Sigmoid colon (tissue), 6 donors: ENCODE measurements at regions not wholly inside any gene's neighbourhood (a gene's known extent, or its start where the extent isn't known, plus 50 kb on each side); places are given as distances from the start of the nearest gene placed in this dataset.

ENCODE experiments used
- DNase-seq: peaks from one replicate; pipeline ENCODE4 v3.0.0-alpha.2; 2019
- H3K27ac ChIP-seq, 4 donors: fragments of 200-600 bp; sonication (generic); one replicate each; pipeline ENCODE4 v1.5.1; 2016 to 2019; ENCODE audit warnings: mild to moderate bottlenecking in 1 of 4
- H3K27me3 ChIP-seq, 3 donors: fragments of 200-600 bp; sonication (generic); one replicate each; pipeline ENCODE4 v1.5.1; 2019; ENCODE audit warnings: mild to moderate bottlenecking in 1 of 3
- H3K36me3 ChIP-seq, 4 donors: fragments of 200-600 bp; sonication (generic); one replicate each; pipeline ENCODE4 v1.5.1; 2016 to 2019
- H3K4me1 ChIP-seq, 4 donors: fragments of 200-600 bp; sonication (generic); one replicate each; pipeline ENCODE4 v1.5.1; 2017 to 2019
- H3K4me3 ChIP-seq, 4 donors: fragments of 200-600 bp; sonication (generic); one replicate each; pipeline ENCODE4 v1.5.1; 2017 to 2019; ENCODE audit warnings: mild to moderate bottlenecking in 2 of 4, moderate library complexity in 1 of 4
- H3K9me3 ChIP-seq, 4 donors: fragments of 200-600 bp in 3 of 4; sonication (generic) in 3 of 4; one replicate each; pipeline versions ENCODE4 v1.5.1 to v1.6.1; 2013 to 2019
- CTCF ChIP-seq, 4 experiments: fragments of 450-650 bp in 3 of 4; fragments of 200-600 bp in 1 of 4; IDR thresholded peaks; one replicate each; pipeline ENCODE4 v1.5.1; 2016 to 2019; ENCODE audit warnings: antibody characterized with exemption in 4 of 4, mild to moderate bottlenecking in 3 of 4, moderate library complexity in 2 of 4
- EP300 ChIP-seq, 4 donors: sonication (generic); formaldehyde crosslinking; IDR thresholded peaks; one replicate each; pipeline ENCODE4 v1.6.1; 2017; ENCODE audit warnings: antibody characterized with exemption in 4 of 4
- POLR2A ChIP-seq, 2 donors: fragments of 450-650 bp; IDR thresholded peaks; one replicate each; pipeline ENCODE4 v1.6.1; 2016; ENCODE audit warnings: antibody characterized with exemption in 2 of 2, mild to moderate bottlenecking in 2 of 2, moderate library complexity in 2 of 2
- POLR2AphosphoS5 ChIP-seq, 4 donors: sonication (generic); formaldehyde crosslinking; IDR thresholded peaks; one replicate each; pipeline ENCODE4 v1.6.1; 2017; ENCODE audit warnings: antibody characterized with exemption in 4 of 4
- WGBS, 2 donors: extraction: QIAGEN DNeasy Blood & Tissue Kit; methylation state at CpG; one replicate each; pipeline ENCODE4 v1.1.7; 2013; 5-methylcytosine and 5-hydroxymethylcytosine counted together
- intact Hi-C: fragments of 100-400 bp; cut with DNase I; formaldehyde crosslinking; loops from one replicate; pipeline ENCODE4 v1.15.1; 2023
- donor health status: healthy with polysubstance abuse.
- donor health status: healthy.

GRCh38 chr16:52251495-52251894 lies 295.4 kb downstream of the TOX3 start:
- Histone ChIP-seq H3K27ac (no peak overlapping the region), H3K4me1 (no peaks in the 10 kb centered on the region), H3K4me3 (no peak overlapping the region), H3K27me3 (no peaks in the 10 kb centered on the region), H3K9me3 (peaks cover 0 to 5% (median 0%) of the 10 kb centered on the region in 4 donors), H3K36me3 (no peaks in the 10 kb centered on the region)
- intact Hi-C loops, result no loop called here
- 52 to 56% methylated on average over 4 of the region's 4 CpGs for WGBS, 2 donors
- DNase-seq, result no peak
- TF ChIP-seq EP300 (IDR thresholded peaks at IDR 0.05), result no peak
- TF ChIP-seq CTCF (IDR thresholded peaks at IDR 0.05), result no peak
- TF ChIP-seq POLR2AphosphoS5 (IDR thresholded peaks at IDR 0.05), result no peak
- TF ChIP-seq POLR2A (IDR thresholded peaks at IDR 0.05), result no peak

GRCh38 chr16:52247737-52248136 lies 299.2 kb downstream of the TOX3 start:
- Histone ChIP-seq H3K4me3 (no peak overlapping the region), H3K36me3 (no peaks in the 10 kb centered on the region), H3K27ac (no peak overlapping the region), H3K27me3 (no peaks in the 10 kb centered on the region), H3K4me1 (no peaks in the 10 kb centered on the region), H3K9me3 (peaks cover 0 to 5% (median 0%) of the 10 kb centered on the region in 4 donors)
- WGBS, 2 donors, result 91 to 94% methylated on average over 3 of the region's 3 CpGs
- DNase-seq, result no peak
- TF ChIP-seq POLR2A (IDR thresholded peaks at IDR 0.05), result no peak
- TF ChIP-seq CTCF (IDR thresholded peaks at IDR 0.05), result no peak
- no peak for TF ChIP-seq EP300 (IDR thresholded peaks at IDR 0.05)
- TF ChIP-seq POLR2AphosphoS5 (IDR thresholded peaks at IDR 0.05), result no peak
- intact Hi-C loops, result no loop called here

- Histone ChIP-seq H3K27me3 (no peaks in the 10 kb centered on the region), H3K9me3 (no peaks in the 10 kb centered on the region), H3K27ac (no peak overlapping the region), H3K36me3 (no peaks in the 10 kb centered on the region), H3K4me1 (no peaks in the 10 kb centered on the region), H3K4me3 (no peak overlapping the region)
- no peak for DNase-seq
- intact Hi-C loops, result no loop called here
- TF ChIP-seq EP300 (IDR thresholded peaks at IDR 0.05) (no peak), POLR2AphosphoS5 (IDR thresholded peaks at IDR 0.05) (no peak), POLR2A (IDR thresholded peaks at IDR 0.05) (no peak), CTCF (IDR thresholded peaks at IDR 0.05) (no peak)
- 93 to 96% methylated on average over 2 of the region's 2 CpGs for WGBS, 2 donors
Measured at GRCh38 chr16:52238710-52239109, 308.2 kb downstream of the TOX3 start.

GRCh38 chr16:52237823-52238222 lies 309.1 kb downstream of the TOX3 start:
- Histone ChIP-seq H3K4me3 (no peak overlapping the region), H3K27ac (no peak overlapping the region), H3K27me3 (no peaks in the 10 kb centered on the region), H3K36me3 (no peaks in the 10 kb centered on the region), H3K4me1 (no peaks in the 10 kb centered on the region), H3K9me3 (no peaks in the 10 kb centered on the region)
- intact Hi-C loops, result no loop called here
- DNase-seq, result no peak
- 90 to 96% methylated on average over 9 of the region's 9 CpGs for WGBS, 2 donors
- TF ChIP-seq CTCF (IDR thresholded peaks at IDR 0.05) (no peak), POLR2AphosphoS5 (IDR thresholded peaks at IDR 0.05) (no peak), POLR2A (IDR thresholded peaks at IDR 0.05) (no peak), EP300 (IDR thresholded peaks at IDR 0.05) (no peak)

GRCh38 chr16:52235186-52235585 lies 311.8 kb downstream of the TOX3 start:
- no peaks in the 10 kb centered on the region for H3K4me1 ChIP-seq
- no peak overlapping the region for H3K4me3 ChIP-seq
- DNase-seq, result no peak
- no peaks in the 10 kb centered on the region for H3K9me3 ChIP-seq
- no peak overlapping the region for H3K27ac ChIP-seq
- TF ChIP-seq CTCF (IDR thresholded peaks at IDR 0.05) (no peak), EP300 (IDR thresholded peaks at IDR 0.05) (no peak), POLR2A (IDR thresholded peaks at IDR 0.05) (no peak), POLR2AphosphoS5 (IDR thresholded peaks at IDR 0.05) (no peak)
- H3K36me3 ChIP-seq, result no peaks in the 10 kb centered on the region
- H3K27me3 ChIP-seq, result no peaks in the 10 kb centered on the region
- intact Hi-C loops, result no loop called here
